ENCODE measurements at regions not wholly inside any gene's neighbourhood (a gene's known extent, or its start where the extent isn't known, plus 50 kb on each side); places are given as distances from the start of the nearest gene placed in this dataset.

DNA sequence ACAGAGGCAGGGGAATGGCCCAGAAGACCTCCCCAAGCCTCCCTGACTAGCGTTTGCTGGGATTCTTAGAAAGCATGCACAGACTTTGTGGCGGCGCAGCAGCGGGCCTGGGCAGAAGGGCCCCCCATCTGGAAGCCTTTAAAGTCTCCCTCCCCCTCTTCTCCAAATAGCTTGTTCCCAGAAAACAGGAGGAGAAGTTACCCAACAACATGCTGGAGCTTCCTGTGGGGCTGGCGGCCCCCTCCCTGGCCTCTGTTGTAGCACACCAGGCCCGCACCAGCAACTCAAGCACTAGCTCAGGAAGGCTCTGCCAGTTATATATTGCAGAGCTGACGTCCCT is 334.8 kb downstream of the DYSF start:
- TF ChIP-seq GATA3 (IDR thresholded peaks at IDR 0.05; ENCODE audit: low read depth, low read length) (no peak), GATA2 (IDR thresholded peaks at IDR 0.05; ENCODE audit: low read depth, low read length) (no peak)

- TF ChIP-seq GATA3 (IDR thresholded peaks at IDR 0.05; ENCODE audit: low read depth, low read length), result no peak
- TF ChIP-seq GATA2 (IDR thresholded peaks at IDR 0.05; ENCODE audit: low read depth, low read length), result no peak
Observed at GRCh38 chr2:71787476-71788185, 334.3 kb downstream of the DYSF start.

DNA sequence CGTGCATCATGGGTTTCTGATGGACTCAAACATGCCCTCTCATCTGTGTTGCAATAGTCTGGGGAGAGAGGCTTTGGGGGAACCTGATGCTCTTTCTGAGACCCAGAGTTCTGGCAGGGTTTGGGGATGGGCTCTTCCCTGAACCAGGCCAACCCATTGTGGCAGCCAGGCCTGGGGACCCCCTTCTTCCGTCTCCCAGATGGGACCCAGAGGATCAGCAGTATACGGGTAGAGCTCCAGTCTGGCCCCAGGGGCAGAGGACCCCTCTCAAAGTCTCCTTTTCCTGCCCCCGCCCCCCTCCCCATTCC is 333.7 kb downstream of the DYSF start:
- TF ChIP-seq GATA2 (IDR thresholded peaks at IDR 0.05; ENCODE audit: low read depth, low read length), result no peak
- TF ChIP-seq GATA3 (IDR thresholded peaks at IDR 0.05; ENCODE audit: low read depth, low read length), result no peak

DNA sequence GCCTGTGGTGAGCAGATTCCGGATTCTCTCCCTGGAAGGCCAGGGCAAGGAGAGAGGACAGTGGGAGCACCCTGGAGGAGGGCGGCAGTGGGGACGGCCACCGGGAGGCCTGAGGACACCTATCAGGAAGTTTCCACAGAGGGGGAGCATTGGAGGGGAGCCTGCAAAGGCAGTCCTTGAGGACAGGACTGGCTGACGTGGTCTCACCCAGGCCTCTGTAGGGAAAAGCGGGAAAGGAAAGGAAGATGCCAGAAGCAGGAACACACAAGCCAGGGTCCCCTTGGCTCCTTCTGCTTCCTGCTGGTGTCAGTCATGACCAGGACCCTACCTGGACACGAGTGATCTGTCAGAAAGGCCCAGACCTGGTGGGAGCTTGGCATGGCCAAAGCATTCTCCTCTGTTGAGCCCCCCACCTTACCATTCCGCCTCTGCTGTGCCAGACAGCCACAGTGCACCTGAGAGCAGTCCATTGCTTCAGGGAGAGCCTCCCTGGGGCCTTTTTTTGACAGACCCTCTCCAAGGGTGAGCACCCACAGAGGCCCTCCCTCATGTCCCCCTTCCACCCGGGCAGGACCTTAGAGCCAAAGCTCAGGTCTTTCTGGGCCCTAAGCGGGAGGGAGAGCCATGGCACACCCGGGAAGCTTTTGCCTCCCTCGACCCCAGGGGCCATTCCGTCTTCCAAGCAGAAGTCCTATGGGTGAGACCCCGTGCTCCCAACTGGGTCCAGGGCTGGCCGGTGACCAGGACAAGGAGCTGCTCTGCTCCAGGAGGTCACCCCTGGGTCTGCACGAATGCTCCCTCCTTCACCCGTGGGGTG is 333.1 kb downstream of the DYSF start:
- TF ChIP-seq GATA3 (IDR thresholded peaks at IDR 0.05; ENCODE audit: low read depth, low read length), result no peak
- TF ChIP-seq GATA2 (IDR thresholded peaks at IDR 0.05; ENCODE audit: low read depth, low read length), result no peak

DNA sequence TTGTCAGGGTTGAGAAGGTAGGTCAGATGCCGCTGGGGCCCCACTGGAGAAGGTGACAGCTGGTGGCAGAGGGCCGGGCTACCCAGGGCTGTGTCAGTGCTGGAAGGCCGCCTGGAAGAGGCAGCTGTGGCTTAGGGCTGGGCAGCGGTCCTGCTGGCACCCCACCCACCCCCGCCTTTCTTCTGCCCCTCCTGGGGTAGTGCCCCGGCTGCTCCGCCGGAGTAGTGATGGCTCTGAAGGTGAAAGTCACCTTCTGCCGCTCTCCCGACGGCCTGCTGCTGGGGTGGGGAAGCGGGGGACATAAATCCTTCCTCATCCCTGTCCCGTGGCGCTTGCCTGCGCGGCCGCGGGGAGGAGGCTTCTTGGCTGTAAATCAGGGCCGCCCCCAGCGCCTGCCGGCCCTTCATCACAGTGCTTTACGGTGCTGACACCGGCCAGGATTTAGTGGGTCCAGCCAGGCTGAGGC is 332.2 kb downstream of the DYSF start:
- no peak for TF ChIP-seq GATA3 (IDR thresholded peaks at IDR 0.05; ENCODE audit: low read depth, low read length)
- TF ChIP-seq GATA2 (IDR thresholded peaks at IDR 0.05; ENCODE audit: low read depth, low read length), result no peak

DNA sequence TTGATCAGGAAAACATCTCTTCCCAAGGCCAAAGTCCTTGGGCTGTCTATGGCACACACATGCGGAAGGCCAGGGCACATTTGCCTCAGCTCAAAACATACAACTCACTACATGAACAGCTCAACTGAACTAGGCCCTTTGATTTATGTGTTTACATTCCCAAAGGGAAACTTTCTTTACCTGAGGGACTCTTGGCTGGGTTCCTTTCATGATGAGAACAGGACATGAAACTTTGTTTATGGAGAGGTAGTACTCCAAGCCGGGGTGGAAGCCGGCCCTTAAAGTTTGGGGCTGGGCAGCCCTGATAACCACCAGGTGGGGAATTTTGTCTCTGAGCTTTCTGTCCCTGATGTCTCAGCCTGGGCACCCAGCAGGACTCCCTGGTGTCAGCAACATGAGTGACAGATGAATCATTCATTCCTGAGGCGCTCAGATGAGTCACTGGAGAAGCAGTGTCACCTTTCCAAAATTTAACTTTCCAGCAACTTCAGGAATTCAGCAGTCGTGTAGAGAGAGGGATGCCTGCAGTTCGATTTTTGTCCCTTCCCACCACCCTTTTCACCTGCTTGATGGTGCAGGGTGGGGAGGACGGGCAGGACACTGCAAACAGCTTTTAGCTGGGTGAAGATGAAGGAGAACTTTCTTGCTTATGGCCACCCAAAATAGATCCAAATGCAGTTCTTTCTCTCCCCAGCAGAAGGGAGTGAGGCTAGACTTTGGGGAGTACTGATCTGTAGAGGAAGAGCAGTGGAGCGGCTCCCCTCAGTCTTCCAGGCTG is 331.6 kb downstream of the DYSF start:
- TF ChIP-seq GATA2 (IDR thresholded peaks at IDR 0.05; ENCODE audit: low read depth, low read length), result no peak
- no peak for TF ChIP-seq GATA3 (IDR thresholded peaks at IDR 0.05; ENCODE audit: low read depth, low read length)

GRCh38 chr2:71783815-71784214 is 330.5 kb downstream of the DYSF start:
- TF ChIP-seq GATA2 (IDR thresholded peaks at IDR 0.05; ENCODE audit: low read depth, low read length), result no peak
- no peak for TF ChIP-seq GATA3 (IDR thresholded peaks at IDR 0.05; ENCODE audit: low read depth, low read length)

DNA sequence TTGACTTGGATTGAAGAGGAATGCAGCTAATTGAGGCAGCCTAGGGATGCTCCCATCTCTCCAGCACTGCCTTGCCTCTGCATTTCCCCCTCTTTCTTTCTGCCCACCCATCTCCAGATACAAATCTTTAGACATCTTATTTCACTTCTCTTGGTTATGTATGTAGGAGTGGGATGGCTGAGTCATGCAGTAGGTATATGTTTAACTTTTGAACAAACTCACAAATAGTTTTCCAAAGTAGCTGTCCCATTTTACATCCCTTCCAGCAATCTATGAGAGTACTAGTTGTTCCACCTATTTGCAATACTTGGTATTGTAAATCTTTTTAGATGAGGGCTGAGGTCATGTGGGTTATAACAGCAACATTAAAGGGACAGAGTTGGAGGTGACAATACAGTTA is 329.9 kb downstream of the DYSF start:
- TF ChIP-seq GATA3 (IDR thresholded peaks at IDR 0.05; ENCODE audit: low read depth, low read length) (no peak), GATA2 (IDR thresholded peaks at IDR 0.05; ENCODE audit: low read depth, low read length) (no peak)

DNA sequence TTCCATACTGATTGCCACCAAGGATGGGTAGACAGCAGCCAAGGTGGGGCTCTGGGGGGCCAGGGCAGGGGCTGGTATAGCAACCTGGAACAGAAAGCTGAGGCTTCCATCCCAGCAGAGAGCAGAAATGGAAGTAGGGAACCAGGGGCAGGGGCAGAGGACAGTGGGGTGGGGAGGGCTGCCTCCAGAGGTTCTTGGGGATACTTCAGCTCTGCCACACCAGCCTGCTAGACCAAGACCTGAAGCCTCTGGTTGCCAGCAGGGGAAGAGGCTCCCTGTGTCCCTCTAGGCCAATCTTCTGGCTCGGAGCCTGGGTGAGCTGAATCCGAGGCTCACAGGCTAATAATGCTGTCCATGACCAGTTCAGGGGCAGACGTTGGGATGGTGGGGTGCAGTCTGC is 329.0 kb downstream of the DYSF start:
- TF ChIP-seq GATA3 (IDR thresholded peaks at IDR 0.05; ENCODE audit: low read depth, low read length) (no peak), GATA2 (IDR thresholded peaks at IDR 0.05; ENCODE audit: low read depth, low read length) (no peak)

DNA sequence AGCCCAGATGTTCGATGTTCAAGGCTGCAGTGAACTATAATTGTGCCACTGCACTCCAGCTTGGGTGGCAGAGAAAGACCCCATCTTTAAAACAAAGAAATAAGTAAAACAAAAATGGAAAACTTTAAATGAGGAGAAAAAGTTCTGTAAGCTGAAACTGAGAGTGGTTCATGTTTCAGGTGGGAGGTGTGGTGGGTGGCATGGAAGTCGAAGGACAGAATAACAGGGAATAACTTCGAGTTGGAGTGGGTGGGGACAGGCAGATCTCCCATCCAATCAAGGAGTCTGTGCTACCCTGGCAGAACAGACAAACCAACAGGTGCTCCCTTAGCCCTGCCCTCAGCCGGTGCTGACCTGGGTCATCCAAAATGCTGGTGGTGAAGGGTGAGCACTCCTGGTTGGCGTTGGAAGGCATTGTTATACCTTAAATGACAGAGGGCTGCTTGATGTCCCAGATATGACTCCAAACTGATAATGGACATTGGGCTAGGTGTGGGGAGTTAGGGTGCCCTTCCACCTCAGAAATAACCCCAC is 328.4 kb downstream of the DYSF start:
- no peak for TF ChIP-seq GATA3 (IDR thresholded peaks at IDR 0.05; ENCODE audit: low read depth, low read length)
- no peak for TF ChIP-seq GATA2 (IDR thresholded peaks at IDR 0.05; ENCODE audit: low read depth, low read length)

DNA sequence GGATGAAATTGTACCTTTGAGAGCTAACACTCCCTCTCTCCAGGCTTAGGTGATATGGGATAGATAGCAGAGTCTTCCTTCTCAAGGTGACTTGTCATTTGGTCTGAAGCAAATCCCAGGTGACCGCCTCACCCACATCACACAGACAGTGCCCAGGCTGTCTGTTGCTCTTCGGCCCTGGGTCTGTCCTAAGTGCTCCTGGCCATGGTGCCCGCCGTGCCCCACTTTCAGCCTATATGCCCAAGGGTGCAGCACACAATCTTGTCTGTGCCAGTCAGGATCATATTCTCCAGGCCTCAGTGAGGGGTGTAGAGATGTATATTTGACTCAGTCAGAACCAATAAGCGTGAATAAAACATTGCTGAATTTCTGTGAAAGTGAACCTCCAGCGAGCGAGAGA is 326.8 kb downstream of the DYSF start:
- TF ChIP-seq GATA3 (IDR thresholded peaks at IDR 0.05; ENCODE audit: low read depth, low read length) (no peak), GATA2 (IDR thresholded peaks at IDR 0.05; ENCODE audit: low read depth, low read length) (no peak)

- TF ChIP-seq GATA3 (IDR thresholded peaks at IDR 0.05; ENCODE audit: low read depth, low read length) (no peak), GATA2 (IDR thresholded peaks at IDR 0.05; ENCODE audit: low read depth, low read length) (no peak)
Observed at GRCh38 chr2:71779774-71780105, 326.4 kb downstream of the DYSF start.

DNA sequence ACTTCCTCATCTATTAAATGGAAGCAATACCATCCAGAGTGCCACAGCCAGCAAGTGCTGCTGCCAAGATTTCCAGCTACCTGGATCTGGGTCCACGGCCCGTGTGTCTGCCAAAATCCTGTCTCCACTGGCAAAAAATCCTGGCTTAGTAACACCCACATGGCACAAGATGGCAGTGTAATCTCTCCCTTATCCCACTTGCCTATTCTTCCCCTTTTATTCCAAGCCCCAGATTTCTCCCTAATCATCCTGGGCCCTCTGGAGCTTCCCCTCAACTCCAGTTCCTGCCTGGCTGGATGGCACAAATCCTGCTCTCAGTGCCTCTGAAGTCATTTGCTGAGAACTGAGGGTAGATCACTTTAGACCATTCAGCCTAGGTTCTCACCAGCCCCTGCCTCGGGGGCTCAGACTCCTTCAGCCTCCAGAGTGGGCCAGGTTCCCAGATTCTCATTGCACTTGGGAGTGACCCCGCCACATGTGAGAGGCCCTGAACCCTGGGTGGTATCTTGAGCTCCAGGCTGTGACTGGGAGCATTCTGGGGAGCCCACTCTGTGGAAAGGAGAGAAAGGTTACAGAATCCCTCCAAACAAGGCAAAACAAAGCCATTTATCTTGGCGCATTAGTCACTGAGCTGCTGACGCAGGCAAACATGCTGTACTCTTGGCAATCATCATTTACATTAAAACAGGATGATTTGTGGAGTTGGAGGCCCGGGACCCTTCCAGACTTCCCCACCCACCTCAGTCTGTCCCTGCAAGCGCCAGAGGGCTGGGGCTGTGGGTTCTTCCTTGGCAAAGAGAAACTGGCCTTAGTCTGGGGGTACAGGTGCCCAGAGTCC is 325.8 kb downstream of the DYSF start:
- TF ChIP-seq GATA3 (IDR thresholded peaks at IDR 0.05; ENCODE audit: low read depth, low read length) (no peak), GATA2 (IDR thresholded peaks at IDR 0.05; ENCODE audit: low read depth, low read length) (no peak)

DNA sequence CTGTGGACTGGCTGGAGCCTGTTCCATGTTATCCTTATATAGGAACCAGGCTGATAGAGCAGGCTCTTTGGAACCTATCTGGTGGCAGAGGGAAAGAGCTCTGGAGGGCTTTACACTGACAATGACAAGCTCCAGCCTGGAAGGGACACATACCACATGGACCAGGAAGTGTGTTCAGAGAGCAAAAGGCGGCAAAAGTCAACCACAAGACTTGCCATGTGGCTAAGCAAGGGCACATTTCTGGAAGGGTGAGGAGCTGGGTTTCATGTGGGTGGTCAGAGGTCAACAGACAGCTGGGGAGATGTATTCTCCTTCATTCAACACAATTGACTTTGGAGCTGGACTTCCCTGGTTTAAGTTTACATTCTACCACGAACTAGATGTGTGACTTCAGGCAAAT is 325.2 kb downstream of the DYSF start:
- TF ChIP-seq GATA2 (IDR thresholded peaks at IDR 0.05; ENCODE audit: low read depth, low read length) (no peak), GATA3 (IDR thresholded peaks at IDR 0.05; ENCODE audit: low read depth, low read length) (no peak)
